Fibroblast of the conjunctiva (primary cell): ENCODE measurements at regions not wholly inside any gene's neighbourhood (a gene's known extent, or its start where the extent isn't known, plus 50 kb on each side); places are given as distances from the start of the nearest gene placed in this dataset.
"Not testable (repeated sequence)": the region's sequence is repeated elsewhere in the genome, so short reads cannot be mapped to it uniquely, and the experiment has no call there.

Experiments
- DNase-seq: peaks from one replicate; pipeline ENCODE4 v3.0.0-alpha.2; 2010; ENCODE audit warnings: low read depth

DNA sequence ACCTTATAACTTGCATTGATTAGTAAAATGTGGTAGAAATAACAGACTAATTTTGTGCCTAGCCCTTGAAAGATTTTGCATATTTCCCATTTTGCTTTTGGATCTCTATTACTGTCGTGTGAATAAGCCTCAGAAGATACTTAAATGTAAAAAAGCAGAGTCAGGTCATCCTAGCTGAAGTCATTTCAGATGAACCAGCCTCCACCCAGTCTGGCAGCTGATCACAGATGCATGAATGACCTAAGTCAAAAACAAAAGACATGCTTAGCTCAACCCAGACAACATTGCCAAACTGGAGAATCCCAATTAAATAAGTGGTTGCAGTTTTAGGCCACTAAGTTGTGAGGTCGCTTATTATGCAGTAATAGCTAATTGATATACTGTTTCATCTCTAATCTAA, 349.9 kb downstream of the C12orf50 start:
- DNase-seq, result no peak

GRCh38 chr12:87678453-87678852, 350.7 kb downstream of the C12orf50 start:
- DNase-seq, result peak; percentile 2

DNA sequence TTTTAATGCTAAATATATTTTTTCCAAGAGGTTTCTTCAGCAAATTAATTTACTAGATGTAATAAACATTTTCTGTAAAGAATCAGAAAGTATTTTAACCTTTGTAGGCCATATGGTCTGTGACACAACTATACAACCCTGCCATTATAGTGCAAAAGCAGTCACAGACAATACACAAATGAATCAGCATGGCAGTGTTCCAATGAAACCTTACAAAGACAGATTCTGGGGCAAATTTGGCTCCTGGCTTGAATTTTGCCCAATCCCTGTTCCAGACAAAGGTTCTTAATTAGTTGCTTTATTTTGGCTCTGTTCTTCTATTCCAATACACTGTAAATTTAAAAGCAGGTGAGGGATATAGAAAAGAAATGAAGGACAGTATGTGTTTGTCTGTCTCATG, 352.5 kb downstream of the C12orf50 start:
- no peak for DNase-seq

DNA sequence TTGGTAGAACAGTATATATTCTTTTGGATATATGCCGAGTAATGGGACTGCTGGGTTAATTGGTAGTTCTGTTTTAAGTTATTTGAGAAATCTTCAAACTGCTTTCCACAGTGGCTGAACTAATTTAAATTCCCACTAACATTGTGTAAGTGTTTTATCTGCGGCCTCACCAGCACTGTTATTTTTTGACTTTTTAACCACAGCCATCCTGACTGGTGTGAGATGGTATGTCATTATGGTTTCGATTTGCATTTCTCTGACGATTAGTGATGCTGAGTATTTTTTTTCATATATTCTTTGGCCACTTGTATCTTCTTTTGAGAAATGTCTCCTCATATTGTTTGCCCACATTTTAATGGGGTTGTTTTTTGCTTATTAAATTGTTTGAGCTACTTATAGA, 357.4 kb downstream of the C12orf50 start:
- DNase-seq, result no peak

GRCh38 chr12:87670448-87670847, 358.8 kb downstream of the C12orf50 start:
- no peak for DNase-seq

DNA sequence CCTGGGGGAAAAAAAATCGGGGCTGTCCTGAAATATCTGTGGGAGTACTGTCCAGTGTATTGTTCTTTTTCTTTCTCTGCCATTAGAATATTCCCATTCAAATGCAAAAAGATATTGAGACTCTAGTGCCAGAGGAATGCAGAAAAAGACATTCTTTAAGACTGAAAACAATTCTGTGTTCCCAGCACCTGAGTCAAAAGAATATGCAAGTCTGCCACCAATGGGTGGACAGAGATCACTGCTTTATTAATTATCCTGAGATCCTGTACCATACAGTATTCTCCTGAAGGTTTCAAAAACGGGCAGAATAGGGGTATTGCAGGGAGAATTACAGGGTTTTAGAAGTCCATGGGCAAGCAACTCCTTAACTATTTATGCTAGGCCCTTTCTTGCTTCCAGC, 361.8 kb downstream of the C12orf50 start:
- peak; percentile 4 for DNase-seq

GRCh38 chr12:87661786-87662377, 367.3 kb downstream of the C12orf50 start:
- DNase-seq, result no peak

DNA sequence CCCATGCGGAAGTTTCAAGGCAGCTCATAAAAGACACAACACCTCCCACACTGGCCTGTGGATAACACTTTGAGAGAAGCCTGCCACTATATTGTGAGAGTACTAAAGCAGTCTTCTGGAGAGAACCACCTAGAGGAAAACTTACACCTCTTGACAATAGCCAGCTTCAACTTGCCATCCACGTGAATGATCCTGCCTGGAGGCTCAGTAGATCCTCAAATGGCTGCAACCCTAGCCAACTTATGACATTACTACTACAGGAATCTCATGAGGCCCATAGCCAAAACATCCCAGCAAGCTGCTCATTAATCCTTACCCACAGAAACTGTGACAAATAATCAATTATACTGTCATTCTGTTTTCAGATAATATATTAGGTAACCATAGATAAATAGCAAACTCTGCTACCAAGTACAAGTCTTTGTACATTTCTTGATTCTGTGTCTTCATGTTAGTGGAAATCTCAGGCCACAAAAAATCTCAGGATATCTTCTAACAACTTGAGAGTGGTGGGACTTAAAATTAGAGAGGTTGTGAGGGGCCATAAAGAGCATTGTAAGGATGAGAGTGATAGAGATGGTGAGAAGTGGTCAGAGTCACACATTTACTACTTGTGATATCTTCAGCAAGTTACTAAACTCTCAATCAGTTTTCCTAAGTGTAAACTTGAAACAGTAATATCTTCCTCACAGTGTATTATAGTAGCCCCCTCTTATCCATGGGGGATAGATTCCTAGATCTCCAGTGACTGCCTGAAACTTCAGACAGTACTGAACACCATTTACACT, 368.0 kb downstream of the C12orf50 start:
- DNase-seq, result no peak

GRCh38 chr12:87660291-87660690, 368.9 kb downstream of the C12orf50 start:
- DNase-seq, result no peak

DNA sequence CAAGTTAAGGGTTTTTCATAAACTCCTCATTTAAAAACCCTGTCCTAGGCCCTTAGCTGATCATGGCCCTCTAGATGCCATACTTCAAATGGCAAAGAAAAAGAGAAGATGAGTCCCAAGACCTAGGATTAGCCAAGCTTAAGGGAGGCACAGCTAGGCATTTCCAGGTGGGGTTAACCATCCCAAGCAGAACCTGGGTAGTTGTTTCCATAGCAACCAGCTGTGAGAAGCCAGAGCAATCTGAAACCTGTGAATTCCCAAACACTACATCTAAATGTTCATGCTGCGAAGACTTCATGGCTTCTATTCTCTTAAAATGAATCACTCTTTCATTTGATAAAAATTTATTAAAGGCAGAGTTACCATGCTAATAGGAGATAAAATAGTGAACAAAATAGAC, 372.9 kb downstream of the C12orf50 start:
- no peak for DNase-seq

- DNase-seq, result no peak
Observed at GRCh38 chr12:87651670-87652425, 377.4 kb downstream of the C12orf50 start.

GRCh38 chr12:87642245-87642644, 387.0 kb downstream of the C12orf50 start:
- DNase-seq, result no peak

- DNase-seq, result no peak
Observed at GRCh38 chr12:87618199-87618598, 411.0 kb downstream of the C12orf50 start.

DNA sequence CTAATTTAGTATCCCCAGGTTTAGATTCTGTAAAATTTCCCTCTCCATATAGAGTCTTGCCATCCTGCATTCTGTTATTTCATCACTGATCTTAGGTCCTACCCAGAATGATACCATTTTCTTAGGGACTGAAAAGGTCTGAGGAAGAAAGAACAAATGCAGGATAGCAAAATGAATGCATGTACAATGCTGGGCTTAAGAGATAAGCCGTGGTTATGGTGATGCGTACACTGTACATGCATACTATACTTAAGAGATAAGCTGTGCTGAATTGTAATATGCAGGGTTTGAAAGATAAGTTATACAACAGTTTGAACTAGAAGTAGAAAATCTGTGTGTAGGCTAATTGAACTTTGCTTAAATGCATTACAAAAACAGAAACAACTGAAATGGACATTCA, 416.2 kb downstream of the C12orf50 start:
- DNase-seq, result no peak

- DNase-seq, result no peak
Observed at GRCh38 chr12:87608321-87608720, 420.9 kb downstream of the C12orf50 start.

DNA sequence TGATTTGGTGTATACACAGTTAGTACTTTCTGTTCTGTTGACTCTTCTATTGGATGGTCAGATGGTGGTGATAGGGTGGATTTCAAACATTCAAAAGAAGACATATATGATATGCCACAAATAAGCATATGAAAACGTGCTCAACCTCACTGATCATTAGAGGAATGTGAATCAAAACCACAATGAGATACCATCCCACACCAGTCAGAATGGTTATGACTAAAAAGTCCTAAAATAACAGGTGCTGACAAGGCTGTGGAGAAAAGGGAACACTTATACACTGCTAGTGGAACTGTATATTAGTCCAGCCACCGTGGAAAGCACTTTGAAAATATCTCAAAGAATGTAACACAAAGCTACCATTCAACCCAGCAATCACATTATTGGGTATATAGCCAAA, 425.5 kb downstream of the C12orf50 start:
- DNase-seq, result no peak

GRCh38 chr12:87599459-87599858, 429.7 kb downstream of the C12orf50 start:
- no peak for DNase-seq

GRCh38 chr12:87597114-87597513, 432.1 kb downstream of the C12orf50 start:
- no peak for DNase-seq

DNA sequence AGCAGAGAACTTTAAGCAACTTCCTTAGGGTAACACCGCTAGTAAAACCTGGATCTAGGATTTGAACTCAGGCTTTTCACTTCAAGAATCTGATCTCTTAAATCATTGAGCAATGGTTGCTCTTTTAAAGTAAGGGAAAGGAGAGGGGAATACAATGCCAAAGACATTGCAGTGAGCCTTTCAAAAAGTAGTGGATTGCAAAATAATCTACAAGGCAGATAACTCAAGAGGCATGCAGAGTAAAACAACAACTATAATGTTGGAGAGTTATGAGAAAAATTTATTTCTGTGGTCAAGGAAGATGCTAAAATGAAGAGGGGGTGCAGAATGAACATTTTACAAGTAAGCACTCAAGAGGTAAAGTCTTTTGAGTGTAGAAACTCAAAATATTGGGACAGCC, 432.6 kb downstream of the C12orf50 start:
- DNase-seq, result no peak

- DNase-seq, result no peak
Observed at GRCh38 chr12:87596134-87596533, 433.1 kb downstream of the C12orf50 start.

DNA sequence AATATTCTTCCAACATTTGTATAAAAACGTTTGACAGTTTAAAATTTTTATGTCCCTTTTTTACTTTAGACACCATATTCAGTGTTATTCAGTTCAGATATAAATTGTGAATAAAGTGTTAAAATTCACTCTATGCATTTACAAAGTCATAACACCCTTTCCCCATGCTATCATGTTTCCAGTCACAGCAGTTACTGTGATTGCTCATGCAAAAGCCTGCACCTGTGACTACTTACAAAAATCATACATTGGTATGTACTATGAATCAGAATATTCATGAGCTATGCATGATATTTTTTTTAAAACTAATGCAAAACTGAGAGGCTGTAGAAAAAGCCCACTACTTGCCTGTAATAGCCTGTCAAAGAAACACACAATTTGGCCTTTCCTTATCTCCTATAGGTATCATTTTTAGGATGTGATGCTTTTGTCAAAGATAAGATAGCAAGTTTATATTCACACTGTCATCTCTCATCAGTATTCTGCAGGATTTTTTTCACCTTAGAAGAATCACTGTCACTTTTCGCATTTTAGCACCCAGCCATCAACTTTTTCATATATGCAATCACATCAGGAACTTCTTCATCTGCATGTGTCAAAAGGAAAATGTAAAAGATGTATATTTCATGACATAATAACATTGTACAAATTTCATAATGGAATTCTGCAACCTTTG, 443.2 kb downstream of the C12orf50 start:
- no peak for DNase-seq

DNA sequence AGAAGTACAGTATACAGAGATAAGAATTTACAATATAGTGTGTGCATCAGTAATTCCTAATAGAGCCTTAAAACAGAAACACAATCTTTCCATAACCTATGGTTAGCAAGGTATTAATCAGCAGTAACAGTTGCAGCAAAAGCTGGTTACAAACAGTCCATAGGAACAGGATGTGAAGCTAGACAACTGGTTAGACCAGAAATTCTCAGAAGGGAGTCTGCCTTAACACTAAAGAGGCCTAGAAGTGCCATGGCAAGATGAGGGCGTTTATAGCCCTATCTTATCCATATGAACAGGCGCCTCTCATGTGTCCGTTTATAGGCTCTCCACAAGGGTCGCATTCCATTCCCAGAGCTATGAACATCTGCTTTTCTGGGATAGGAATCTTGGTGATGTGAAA, 450.1 kb downstream of the C12orf50 start:
- DNase-seq, result not testable (repeated sequence)

DNA sequence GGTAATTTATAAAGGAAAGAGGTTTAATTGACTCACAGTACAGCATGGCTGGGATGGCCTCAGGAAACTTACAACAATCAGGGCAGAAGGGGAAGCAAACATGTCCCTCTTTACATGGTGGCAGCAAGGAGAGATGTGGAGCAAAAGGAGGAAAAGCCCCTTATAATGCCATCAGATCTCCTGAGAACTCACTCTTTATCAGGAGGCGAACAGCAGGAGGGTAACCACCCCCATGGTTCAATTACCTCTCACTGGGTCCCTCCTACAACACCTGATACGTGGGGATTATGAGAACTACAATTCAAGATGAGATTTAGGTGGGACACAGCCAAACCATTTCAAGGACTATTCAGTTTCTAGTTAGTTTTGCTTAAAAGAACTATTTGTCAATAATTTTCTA, 453.3 kb downstream of the C12orf50 start:
- DNase-seq, result no peak
